ENCODE measurements at regions not wholly inside any gene's neighbourhood (a gene's known extent, or its start where the extent isn't known, plus 50 kb on each side); places are given as distances from the start of the nearest gene placed in this dataset.
A peak's percentile ranks its signal among the peaks of the same experiment; 100 is the strongest.
"Not testable (repeated sequence)": the region's sequence is repeated elsewhere in the genome, so short reads cannot be mapped to it uniquely, and the experiment has no call there.

GRCh38 chr1:191709215-191709614 is 449.0 kb upstream of the RGS18 start:
- DNase-seq (ENCODE audit: low spot score) (no peak), FAIRE-seq (no peak)

- DNase-seq (ENCODE audit: low spot score) (no peak), FAIRE-seq (no peak)
Measured at GRCh38 chr1:191711961-191712360, 446.3 kb upstream of the RGS18 start.

GRCh38 chr1:191714845-191715244 is 443.4 kb upstream of the RGS18 start:
- FAIRE-seq (no peak), DNase-seq (ENCODE audit: low spot score) (no peak)

- DNase-seq (ENCODE audit: low spot score) (no peak), FAIRE-seq (no peak)
Measured at GRCh38 chr1:191729742-191730141, 428.5 kb upstream of the RGS18 start.

- FAIRE-seq; DNase-seq (ENCODE audit: low spot score): not testable (repeated sequence)
Measured at GRCh38 chr1:191731608-191732302, 426.5 kb upstream of the RGS18 start.

- no peak for FAIRE-seq
- DNase-seq (ENCODE audit: low spot score), result no peak
Measured at GRCh38 chr1:191734321-191734720, 423.9 kb upstream of the RGS18 start.

GRCh38 chr1:191739544-191739943 is 418.7 kb upstream of the RGS18 start:
- DNase-seq (ENCODE audit: low spot score) (no peak), FAIRE-seq (no peak)

GRCh38 chr1:191752342-191752741 is 405.9 kb upstream of the RGS18 start:
- FAIRE-seq (no peak), DNase-seq (ENCODE audit: low spot score) (no peak)

- FAIRE-seq (no peak), DNase-seq (ENCODE audit: low spot score) (no peak)
Measured at GRCh38 chr1:191760016-191760415, 398.2 kb upstream of the RGS18 start.

- no peak for DNase-seq (ENCODE audit: low spot score)
Measured at GRCh38 chr1:191788551-191788950, 369.7 kb upstream of the RGS18 start.

GRCh38 chr1:191798178-191798577 is 360.1 kb upstream of the RGS18 start:
- DNase-seq (ENCODE audit: low spot score), result no peak
- FAIRE-seq, result no peak

More at GRCh38 chr1:191788551-191788950, 369.7 kb upstream of the RGS18 start:
- no peak for FAIRE-seq

GRCh38 chr1:191804311-191804710 is 354.0 kb upstream of the RGS18 start:
- FAIRE-seq, result no peak
- DNase-seq (ENCODE audit: low spot score), result no peak

- FAIRE-seq; DNase-seq (ENCODE audit: low spot score): not testable (repeated sequence)
Measured at GRCh38 chr1:191813593-191813992, 344.7 kb upstream of the RGS18 start.

GRCh38 chr1:191818198-191818597 is 340.1 kb upstream of the RGS18 start:
- FAIRE-seq (no peak), DNase-seq (ENCODE audit: low spot score) (no peak)

GRCh38 chr1:191831572-191831971 is 326.7 kb upstream of the RGS18 start:
- DNase-seq (ENCODE audit: low spot score) (peak; percentile 11), FAIRE-seq (no peak)

- DNase-seq (ENCODE audit: low spot score) (no peak), FAIRE-seq (no peak)
Measured at GRCh38 chr1:191839891-191840290, 318.4 kb upstream of the RGS18 start.

GRCh38 chr1:191851799-191852595 is 306.3 kb upstream of the RGS18 start:
- peak; percentile 11 for DNase-seq (ENCODE audit: low spot score)
- no peak for FAIRE-seq

- FAIRE-seq (no peak), DNase-seq (ENCODE audit: low spot score) (no peak)
Measured at GRCh38 chr1:191852907-191853306, 305.4 kb upstream of the RGS18 start.

- FAIRE-seq (no peak), DNase-seq (ENCODE audit: low spot score) (no peak)
Measured at GRCh38 chr1:191857600-191857999, 300.7 kb upstream of the RGS18 start.

GRCh38 chr1:191865479-191865878 is 292.8 kb upstream of the RGS18 start:
- FAIRE-seq (no peak), DNase-seq (ENCODE audit: low spot score) (no peak)

- DNase-seq (ENCODE audit: low spot score) (no peak), FAIRE-seq (no peak)
Measured at GRCh38 chr1:191866155-191866554, 292.1 kb upstream of the RGS18 start.

- FAIRE-seq, result no peak
- DNase-seq (ENCODE audit: low spot score), result no peak
Measured at GRCh38 chr1:191869790-191870312, 288.4 kb upstream of the RGS18 start.
